Fibroblast of lung (primary cell): ENCODE measurements at regions not wholly inside any gene's neighbourhood (a gene's known extent, or its start where the extent isn't known, plus 50 kb on each side); places are given as distances from the start of the nearest gene placed in this dataset.

Source experiments
- EZH2 ChIP-seq: IDR thresholded peaks from 2 replicates; pipeline ENCODE4 v1.5.1; 2012; ENCODE audit warnings: low read length, control low read depth, mild to moderate bottlenecking; ENCODE audit errors: missing control alignments
- TF ChIP-seq, protein P1 (sequence below), 2 donors: IDR thresholded peaks in 1 of 2; conservative IDR thresholded peaks in 1 of 2; 1 replicate in 1 of 2; 2 replicates in 1 of 2; pipeline ENCODE4 v1.5.1; 2011 to 2012; ENCODE audit warnings: low read length in 2 of 2, control low read depth in 1 of 2, inconsistent platforms in 1 of 2, low read depth in 1 of 2, mild to moderate bottlenecking in 1 of 2

GRCh38 chr20:40244286-40244685 is 444.8 kb downstream of the MAFB start:
- TF ChIP-seq, protein P1, sequence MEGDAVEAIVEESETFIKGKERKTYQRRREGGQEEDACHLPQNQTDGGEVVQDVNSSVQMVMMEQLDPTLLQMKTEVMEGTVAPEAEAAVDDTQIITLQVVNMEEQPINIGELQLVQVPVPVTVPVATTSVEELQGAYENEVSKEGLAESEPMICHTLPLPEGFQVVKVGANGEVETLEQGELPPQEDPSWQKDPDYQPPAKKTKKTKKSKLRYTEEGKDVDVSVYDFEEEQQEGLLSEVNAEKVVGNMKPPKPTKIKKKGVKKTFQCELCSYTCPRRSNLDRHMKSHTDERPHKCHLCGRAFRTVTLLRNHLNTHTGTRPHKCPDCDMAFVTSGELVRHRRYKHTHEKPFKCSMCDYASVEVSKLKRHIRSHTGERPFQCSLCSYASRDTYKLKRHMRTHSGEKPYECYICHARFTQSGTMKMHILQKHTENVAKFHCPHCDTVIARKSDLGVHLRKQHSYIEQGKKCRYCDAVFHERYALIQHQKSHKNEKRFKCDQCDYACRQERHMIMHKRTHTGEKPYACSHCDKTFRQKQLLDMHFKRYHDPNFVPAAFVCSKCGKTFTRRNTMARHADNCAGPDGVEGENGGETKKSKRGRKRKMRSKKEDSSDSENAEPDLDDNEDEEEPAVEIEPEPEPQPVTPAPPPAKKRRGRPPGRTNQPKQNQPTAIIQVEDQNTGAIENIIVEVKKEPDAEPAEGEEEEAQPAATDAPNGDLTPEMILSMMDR (conservative IDR thresholded peaks at IDR 0.05 in 1 of 2, IDR thresholded peaks at IDR 0.05 in 1 of 2; ENCODE audit: low read depth in 1 of 2, low read length in 2 of 2) = no peak
- TF ChIP-seq EZH2 = no peak
